HG03280 (cell line): ENCODE measurements at regions not wholly inside any gene's neighbourhood (a gene's known extent, or its start where the extent isn't known, plus 50 kb on each side); places are given as distances from the start of the nearest gene placed in this dataset.

Source experiments
- ATAC-seq: cut with Tn5 transposase; IDR thresholded peaks from one replicate; pipeline ENCODE4 v1.9.1; 2021; ENCODE audit warnings: mild to moderate bottlenecking, moderate library complexity; ENCODE audit not compliant: unreplicated experiment

GRCh38 chr17:12365805-12366204, 299.9 kb upstream of the MYOCD start:
- ATAC-seq, result no peak

GRCh38 chr17:12369065-12369464, 296.6 kb upstream of the MYOCD start:
- ATAC-seq, result no peak

GRCh38 chr17:12376276-12376675, 289.4 kb upstream of the MYOCD start:
- ATAC-seq, result no peak

GRCh38 chr17:12386225-12386624, 279.5 kb upstream of the MYOCD start:
- ATAC-seq, result no peak

GRCh38 chr17:12388226-12388625, 277.5 kb upstream of the MYOCD start:
- ATAC-seq, result no peak

GRCh38 chr17:12389421-12389820, 276.3 kb upstream of the MYOCD start:
- ATAC-seq, result no peak

- ATAC-seq, result no peak
Measured at GRCh38 chr17:12390631-12391030, 275.1 kb upstream of the MYOCD start.

- ATAC-seq, result no peak
Measured at GRCh38 chr17:12391468-12391867, 274.2 kb upstream of the MYOCD start.

- ATAC-seq, result no peak
Measured at GRCh38 chr17:12395733-12396354, 269.8 kb upstream of the MYOCD start.

GRCh38 chr17:12398441-12399051, 267.1 kb upstream of the MYOCD start:
- ATAC-seq, result no peak

- no peak for ATAC-seq
Measured at GRCh38 chr17:12402963-12403622, 262.6 kb upstream of the MYOCD start.

GRCh38 chr17:12403881-12404398, 261.8 kb upstream of the MYOCD start:
- no peak for ATAC-seq

- no peak for ATAC-seq
Measured at GRCh38 chr17:12406623-12407215, 259.0 kb upstream of the MYOCD start.

- ATAC-seq, result no peak
Measured at GRCh38 chr17:12407495-12408252, 258.0 kb upstream of the MYOCD start.

GRCh38 chr17:12409082-12409481, 256.6 kb upstream of the MYOCD start:
- ATAC-seq, result no peak

- ATAC-seq, result no peak
Measured at GRCh38 chr17:12410717-12411116, 255.0 kb upstream of the MYOCD start.

GRCh38 chr17:12415031-12415430, 250.7 kb upstream of the MYOCD start:
- ATAC-seq, result no peak

GRCh38 chr17:12421077-12421476, 244.6 kb upstream of the MYOCD start:
- no peak for ATAC-seq

GRCh38 chr17:12421646-12422306, 243.9 kb upstream of the MYOCD start:
- no peak for ATAC-seq

GRCh38 chr17:12422651-12423050, 243.0 kb upstream of the MYOCD start:
- ATAC-seq, result no peak

GRCh38 chr17:12423337-12423736, 242.4 kb upstream of the MYOCD start:
- no peak for ATAC-seq
